Adrenal gland (tissue), 5 donors: ENCODE measurements at regions not wholly inside any gene's neighbourhood (a gene's known extent, or its start where the extent isn't known, plus 50 kb on each side); places are given as distances from the start of the nearest gene placed in this dataset.

ENCODE experiments used
- POLR2A ChIP-seq, 2 donors: fragments of 450-650 bp; IDR thresholded peaks; one replicate each; pipeline ENCODE4 v1.6.1; 2017; ENCODE audit warnings: antibody characterized with exemption in 2 of 2, mild to moderate bottlenecking in 2 of 2, moderate library complexity in 1 of 2
- TF ChIP-seq, protein P1 (sequence below), 6 experiments: fragments of 450-650 bp in 4 of 6; fragments of 200-600 bp in 2 of 6; sonication (generic) in 1 of 6; IDR thresholded peaks; 1 replicate in 5 of 6; 2 replicates in 1 of 6; pipeline versions ENCODE4 v1.5.1 to v1.8.0; 2016 to 2021; ENCODE audit warnings: antibody characterized with exemption in 6 of 6, mild to moderate bottlenecking in 2 of 6, moderate library complexity in 1 of 6
- donor health status: DM: no; HTN: no; CAD: no.

DNA sequence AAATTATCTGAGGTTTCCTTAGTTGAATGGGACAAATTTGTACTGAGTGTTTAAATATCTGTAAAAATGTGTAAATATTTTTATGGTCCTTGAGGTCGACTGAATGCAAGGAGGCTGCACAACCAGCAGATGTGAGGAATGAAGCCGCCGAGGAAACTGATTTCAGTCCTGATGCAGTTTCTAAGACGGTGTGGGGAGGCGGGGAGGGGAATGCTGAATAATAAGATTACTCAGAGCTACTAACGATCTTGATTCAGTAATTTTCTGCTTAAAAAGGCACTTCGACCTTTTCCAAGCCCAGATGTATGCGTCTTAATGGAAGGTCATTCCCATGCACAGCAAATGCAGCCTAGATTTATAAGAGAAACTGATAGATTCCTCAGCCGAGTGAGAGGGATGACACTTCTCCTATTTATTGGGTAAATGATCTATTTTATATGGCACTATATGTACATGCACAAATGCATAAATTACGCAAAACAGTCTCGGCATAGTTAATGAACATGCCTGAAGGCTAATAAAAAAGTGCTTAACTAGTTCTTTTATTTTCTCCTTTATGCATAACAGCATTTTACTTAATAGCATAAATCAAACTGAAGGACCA lies 167.6 kb upstream of the PITRM1 start:
- TF ChIP-seq, protein P1, sequence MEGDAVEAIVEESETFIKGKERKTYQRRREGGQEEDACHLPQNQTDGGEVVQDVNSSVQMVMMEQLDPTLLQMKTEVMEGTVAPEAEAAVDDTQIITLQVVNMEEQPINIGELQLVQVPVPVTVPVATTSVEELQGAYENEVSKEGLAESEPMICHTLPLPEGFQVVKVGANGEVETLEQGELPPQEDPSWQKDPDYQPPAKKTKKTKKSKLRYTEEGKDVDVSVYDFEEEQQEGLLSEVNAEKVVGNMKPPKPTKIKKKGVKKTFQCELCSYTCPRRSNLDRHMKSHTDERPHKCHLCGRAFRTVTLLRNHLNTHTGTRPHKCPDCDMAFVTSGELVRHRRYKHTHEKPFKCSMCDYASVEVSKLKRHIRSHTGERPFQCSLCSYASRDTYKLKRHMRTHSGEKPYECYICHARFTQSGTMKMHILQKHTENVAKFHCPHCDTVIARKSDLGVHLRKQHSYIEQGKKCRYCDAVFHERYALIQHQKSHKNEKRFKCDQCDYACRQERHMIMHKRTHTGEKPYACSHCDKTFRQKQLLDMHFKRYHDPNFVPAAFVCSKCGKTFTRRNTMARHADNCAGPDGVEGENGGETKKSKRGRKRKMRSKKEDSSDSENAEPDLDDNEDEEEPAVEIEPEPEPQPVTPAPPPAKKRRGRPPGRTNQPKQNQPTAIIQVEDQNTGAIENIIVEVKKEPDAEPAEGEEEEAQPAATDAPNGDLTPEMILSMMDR (IDR thresholded peaks at IDR 0.05), result no peak
- no peak for TF ChIP-seq POLR2A (IDR thresholded peaks at IDR 0.05)
